ENCODE measurements at regions not wholly inside any gene's neighbourhood (a gene's known extent, or its start where the extent isn't known, plus 50 kb on each side); places are given as distances from the start of the nearest gene placed in this dataset.

DNA sequence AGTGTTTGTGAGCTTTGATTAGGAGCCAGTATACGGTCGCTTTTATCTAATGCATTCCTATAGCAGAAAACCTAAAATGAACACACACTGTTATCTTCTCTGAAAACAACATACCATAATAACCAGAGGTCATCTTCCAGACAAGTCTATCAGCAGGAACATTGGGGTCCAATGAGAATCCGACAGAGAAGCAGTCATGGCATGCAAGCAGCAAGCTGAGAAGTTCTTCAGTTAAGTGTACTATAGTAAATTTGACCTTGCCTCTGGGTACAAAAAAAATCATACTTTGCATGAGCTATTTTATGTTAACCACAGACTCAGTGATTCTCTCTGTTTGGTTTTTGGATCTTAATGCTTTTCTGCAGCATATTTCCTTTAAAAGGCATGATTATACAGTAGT lies 1505.1 kb downstream of the PCDH9 start:
- Histone ChIP-seq H3K4me3 (ENCODE audit: low read length) (no peak overlapping the region), H3K27ac (ENCODE audit: low read depth in 1 of 2, low read length in 2 of 2) (no peak overlapping the region), H3K36me3 (ENCODE audit: insufficient read depth, low read length) (no peaks in the 10 kb centered on the region), H3K27me3 (ENCODE audit: control insufficient read depth in 1 of 2, insufficient read depth in 2 of 2, low read length in 2 of 2) (no peaks in the 10 kb centered on the region), H3K9me3 (ENCODE audit: control insufficient read depth in 1 of 2, insufficient read depth in 1 of 2, low read length in 2 of 2) (no peaks in the 10 kb centered on the region), H3K4me1 (ENCODE audit: insufficient read depth, low read length) (no peaks in the 10 kb centered on the region)
- Mint-ChIP-seq H3K9me3 (peaks cover 3% of the 10 kb centered on the region), H3K4me1 (ENCODE audit: low read depth) (no peaks in the 10 kb centered on the region), H3K36me3 (ENCODE audit: low read depth) (no peaks in the 10 kb centered on the region), H3K4me3 (no peak overlapping the region), H3K27ac (no peak overlapping the region), H3K27me3 (no peaks in the 10 kb centered on the region)
- intact Hi-C loops (cut with DNase I, micrococcal nuclease) = no loop called here
- TF ChIP-seq, protein P1, sequence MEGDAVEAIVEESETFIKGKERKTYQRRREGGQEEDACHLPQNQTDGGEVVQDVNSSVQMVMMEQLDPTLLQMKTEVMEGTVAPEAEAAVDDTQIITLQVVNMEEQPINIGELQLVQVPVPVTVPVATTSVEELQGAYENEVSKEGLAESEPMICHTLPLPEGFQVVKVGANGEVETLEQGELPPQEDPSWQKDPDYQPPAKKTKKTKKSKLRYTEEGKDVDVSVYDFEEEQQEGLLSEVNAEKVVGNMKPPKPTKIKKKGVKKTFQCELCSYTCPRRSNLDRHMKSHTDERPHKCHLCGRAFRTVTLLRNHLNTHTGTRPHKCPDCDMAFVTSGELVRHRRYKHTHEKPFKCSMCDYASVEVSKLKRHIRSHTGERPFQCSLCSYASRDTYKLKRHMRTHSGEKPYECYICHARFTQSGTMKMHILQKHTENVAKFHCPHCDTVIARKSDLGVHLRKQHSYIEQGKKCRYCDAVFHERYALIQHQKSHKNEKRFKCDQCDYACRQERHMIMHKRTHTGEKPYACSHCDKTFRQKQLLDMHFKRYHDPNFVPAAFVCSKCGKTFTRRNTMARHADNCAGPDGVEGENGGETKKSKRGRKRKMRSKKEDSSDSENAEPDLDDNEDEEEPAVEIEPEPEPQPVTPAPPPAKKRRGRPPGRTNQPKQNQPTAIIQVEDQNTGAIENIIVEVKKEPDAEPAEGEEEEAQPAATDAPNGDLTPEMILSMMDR (IDR thresholded peaks at IDR 0.05) = no peak
- CTCF ChIA-PET = no interaction called here
- DNase-seq (no peak), ATAC-seq (ENCODE audit: poor library complexity) (no peak)
- POLR2A ChIA-PET = no interaction called here

DNA sequence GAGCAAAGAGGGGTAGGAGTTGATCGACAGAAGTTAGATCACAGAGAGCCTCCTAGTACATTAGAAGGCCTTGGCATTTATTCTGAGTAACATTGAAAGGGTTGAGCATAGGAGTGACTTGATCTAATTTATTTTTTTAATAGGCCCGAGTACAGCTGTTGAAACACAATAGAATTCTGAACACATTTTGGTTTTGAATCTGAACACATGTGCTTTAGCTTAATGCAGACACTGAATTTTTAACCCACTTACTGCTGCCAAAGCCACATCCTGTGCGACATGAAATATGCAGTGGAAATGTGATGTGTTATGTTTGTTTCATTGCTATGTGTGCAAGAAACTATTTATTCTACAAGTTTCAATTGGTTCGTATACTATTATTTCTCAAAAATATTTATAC lies 1505.9 kb downstream of the PCDH9 start:
- intact Hi-C loops (cut with DNase I, micrococcal nuclease) = no loop called here
- no peak for DNase-seq
- ATAC-seq (ENCODE audit: poor library complexity) = no peak
- H3K36me3 ChIP-seq (ENCODE audit: insufficient read depth, low read length) = no peaks in the 10 kb centered on the region
- no peaks in the 10 kb centered on the region for H3K4me1 ChIP-seq (ENCODE audit: insufficient read depth, low read length)
- H3K4me3 Mint-ChIP-seq = no peak overlapping the region
- no peaks in the 10 kb centered on the region for H3K36me3 Mint-ChIP-seq (ENCODE audit: low read depth)
- H3K27me3 ChIP-seq (ENCODE audit: control insufficient read depth in 1 of 2, insufficient read depth in 2 of 2, low read length in 2 of 2) = no peaks in the 10 kb centered on the region
- peaks cover 4% of the 10 kb centered on the region for H3K9me3 Mint-ChIP-seq
- TF ChIP-seq, protein P1 (IDR thresholded peaks at IDR 0.05) = no peak
- no peaks in the 10 kb centered on the region for H3K27me3 Mint-ChIP-seq
- CTCF ChIA-PET = no interaction called here
- H3K4me1 Mint-ChIP-seq (ENCODE audit: low read depth) = no peaks in the 10 kb centered on the region
- no peak overlapping the region for H3K27ac ChIP-seq (ENCODE audit: low read depth in 1 of 2, low read length in 2 of 2)
- no peak overlapping the region for H3K27ac Mint-ChIP-seq
- POLR2A ChIA-PET = no interaction called here
- no peaks in the 10 kb centered on the region for H3K9me3 ChIP-seq (ENCODE audit: control insufficient read depth in 1 of 2, insufficient read depth in 1 of 2, low read length in 2 of 2)
- H3K4me3 ChIP-seq (ENCODE audit: low read length) = no peak overlapping the region

DNA sequence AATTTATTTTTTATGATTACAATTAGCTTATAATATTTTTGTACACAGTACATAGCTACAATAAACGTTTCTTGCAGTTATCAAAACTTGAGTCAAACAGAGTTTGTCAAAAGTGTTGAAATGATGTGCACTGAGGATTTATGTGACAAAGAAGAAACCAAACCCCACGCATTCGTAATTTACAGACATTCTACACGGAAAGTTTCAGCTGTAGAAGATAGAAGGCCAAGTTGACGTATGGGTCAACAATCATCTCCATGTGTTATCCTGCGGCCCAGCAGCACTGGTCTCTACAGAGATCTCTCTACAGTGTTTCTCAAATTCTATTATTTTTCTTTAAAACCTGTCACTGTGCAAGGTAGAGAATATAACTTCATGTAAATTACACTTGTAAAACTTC lies 1507.6 kb downstream of the PCDH9 start:
- CTCF ChIA-PET = no interaction called here
- Histone ChIP-seq H3K27me3 (ENCODE audit: control insufficient read depth in 1 of 2, insufficient read depth in 2 of 2, low read length in 2 of 2) (no peaks in the 10 kb centered on the region), H3K4me3 (ENCODE audit: low read length) (no peak overlapping the region), H3K9me3 (ENCODE audit: control insufficient read depth in 1 of 2, insufficient read depth in 1 of 2, low read length in 2 of 2) (no peaks in the 10 kb centered on the region), H3K4me1 (ENCODE audit: insufficient read depth, low read length) (no peaks in the 10 kb centered on the region), H3K36me3 (ENCODE audit: insufficient read depth, low read length) (no peaks in the 10 kb centered on the region), H3K27ac (ENCODE audit: low read depth in 1 of 2, low read length in 2 of 2) (no peak overlapping the region)
- Mint-ChIP-seq H3K4me3 (no peak overlapping the region), H3K27ac (no peak overlapping the region), H3K4me1 (ENCODE audit: low read depth) (no peaks in the 10 kb centered on the region), H3K36me3 (ENCODE audit: low read depth) (no peaks in the 10 kb centered on the region), H3K27me3 (no peaks in the 10 kb centered on the region), H3K9me3 (peaks cover 6% of the 10 kb centered on the region)
- TF ChIP-seq, protein P1 (IDR thresholded peaks at IDR 0.05) = no peak
- POLR2A ChIA-PET = no interaction called here
- ATAC-seq (ENCODE audit: poor library complexity) (no peak), DNase-seq (no peak)
- intact Hi-C loops (cut with DNase I, micrococcal nuclease) = no loop called here
